Keratinocyte (primary cell): ENCODE measurements at regions not wholly inside any gene's neighbourhood (a gene's known extent, or its start where the extent isn't known, plus 50 kb on each side); places are given as distances from the start of the nearest gene placed in this dataset.

Experiments
- EZH2 ChIP-seq: IDR thresholded peaks from one replicate; pipeline ENCODE4 v1.6.1; 2012; ENCODE audit warnings: inconsistent platforms, mild to moderate bottlenecking, low read length, moderate library complexity
- TF ChIP-seq, protein P1 (sequence below), 3 experiments: IDR thresholded peaks in 1 of 3; conservative IDR thresholded peaks in 1 of 3; optimal IDR thresholded peaks in 1 of 3; 2 replicates in 2 of 3; 3 replicates in 1 of 3; pipeline versions ENCODE3 to v1.5.1; 2011; ENCODE audit warnings: low read length in 3 of 3, mild to moderate bottlenecking in 3 of 3, moderate library complexity in 2 of 3, control low read depth in 1 of 3, inconsistent platforms in 1 of 3; ENCODE audit not compliant: insufficient read depth in 2 of 3; ENCODE audit errors: extremely low read depth in 1 of 3

DNA sequence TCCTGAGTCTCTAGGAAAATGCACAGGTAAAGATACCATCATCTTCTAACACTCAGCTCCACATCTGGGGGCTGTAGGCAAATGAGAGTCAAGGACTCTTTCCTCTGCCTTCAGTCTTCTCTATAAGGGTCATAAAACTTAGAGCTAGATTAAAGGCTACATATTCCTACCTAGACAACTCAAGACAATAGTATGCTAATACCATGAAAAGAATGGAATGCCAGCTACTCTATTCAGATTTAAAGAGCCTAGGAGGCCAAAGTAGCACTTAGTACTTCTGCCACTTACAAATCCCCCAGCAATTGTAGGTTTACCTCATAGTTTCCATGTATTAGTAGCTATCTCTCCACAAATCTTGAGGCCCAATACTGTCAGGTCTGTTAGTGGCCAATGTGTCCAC lies 453.0 kb downstream of the SLITRK5 start:
- TF ChIP-seq, protein P1, sequence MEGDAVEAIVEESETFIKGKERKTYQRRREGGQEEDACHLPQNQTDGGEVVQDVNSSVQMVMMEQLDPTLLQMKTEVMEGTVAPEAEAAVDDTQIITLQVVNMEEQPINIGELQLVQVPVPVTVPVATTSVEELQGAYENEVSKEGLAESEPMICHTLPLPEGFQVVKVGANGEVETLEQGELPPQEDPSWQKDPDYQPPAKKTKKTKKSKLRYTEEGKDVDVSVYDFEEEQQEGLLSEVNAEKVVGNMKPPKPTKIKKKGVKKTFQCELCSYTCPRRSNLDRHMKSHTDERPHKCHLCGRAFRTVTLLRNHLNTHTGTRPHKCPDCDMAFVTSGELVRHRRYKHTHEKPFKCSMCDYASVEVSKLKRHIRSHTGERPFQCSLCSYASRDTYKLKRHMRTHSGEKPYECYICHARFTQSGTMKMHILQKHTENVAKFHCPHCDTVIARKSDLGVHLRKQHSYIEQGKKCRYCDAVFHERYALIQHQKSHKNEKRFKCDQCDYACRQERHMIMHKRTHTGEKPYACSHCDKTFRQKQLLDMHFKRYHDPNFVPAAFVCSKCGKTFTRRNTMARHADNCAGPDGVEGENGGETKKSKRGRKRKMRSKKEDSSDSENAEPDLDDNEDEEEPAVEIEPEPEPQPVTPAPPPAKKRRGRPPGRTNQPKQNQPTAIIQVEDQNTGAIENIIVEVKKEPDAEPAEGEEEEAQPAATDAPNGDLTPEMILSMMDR (optimal IDR thresholded peaks at IDR 0.05 in 1 of 3, IDR thresholded peaks at IDR 0.05 in 1 of 3, conservative IDR thresholded peaks at IDR 0.05 in 1 of 3; ENCODE audit: extremely low read depth in 1 of 3, insufficient read depth in 2 of 3, low read length in 3 of 3): no peak
- TF ChIP-seq EZH2: no peak
